ENCODE measurements at regions not wholly inside any gene's neighbourhood (a gene's known extent, or its start where the extent isn't known, plus 50 kb on each side); places are given as distances from the start of the nearest gene placed in this dataset.

DNA sequence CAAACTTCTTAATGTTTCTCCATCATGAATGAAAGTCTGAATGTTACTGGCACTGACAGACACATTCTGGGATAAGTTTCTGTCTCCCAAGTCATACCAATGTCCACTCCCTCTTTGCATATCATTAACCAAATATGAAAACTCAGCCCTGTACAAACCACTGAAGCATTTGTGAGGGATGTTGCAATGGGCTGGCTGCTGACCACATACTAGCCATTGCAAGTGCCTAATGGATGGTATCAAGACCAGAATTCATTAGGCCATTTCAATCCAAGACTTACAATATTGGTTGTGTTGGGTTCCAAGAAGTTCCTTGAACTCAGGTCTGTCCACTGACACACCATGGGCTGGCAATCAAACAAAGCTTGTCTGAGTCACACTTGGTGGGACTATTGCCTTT lies 73.8 kb downstream of the CBLN2 start:
- no peak for DNase-seq (ENCODE audit: low read depth)

DNA sequence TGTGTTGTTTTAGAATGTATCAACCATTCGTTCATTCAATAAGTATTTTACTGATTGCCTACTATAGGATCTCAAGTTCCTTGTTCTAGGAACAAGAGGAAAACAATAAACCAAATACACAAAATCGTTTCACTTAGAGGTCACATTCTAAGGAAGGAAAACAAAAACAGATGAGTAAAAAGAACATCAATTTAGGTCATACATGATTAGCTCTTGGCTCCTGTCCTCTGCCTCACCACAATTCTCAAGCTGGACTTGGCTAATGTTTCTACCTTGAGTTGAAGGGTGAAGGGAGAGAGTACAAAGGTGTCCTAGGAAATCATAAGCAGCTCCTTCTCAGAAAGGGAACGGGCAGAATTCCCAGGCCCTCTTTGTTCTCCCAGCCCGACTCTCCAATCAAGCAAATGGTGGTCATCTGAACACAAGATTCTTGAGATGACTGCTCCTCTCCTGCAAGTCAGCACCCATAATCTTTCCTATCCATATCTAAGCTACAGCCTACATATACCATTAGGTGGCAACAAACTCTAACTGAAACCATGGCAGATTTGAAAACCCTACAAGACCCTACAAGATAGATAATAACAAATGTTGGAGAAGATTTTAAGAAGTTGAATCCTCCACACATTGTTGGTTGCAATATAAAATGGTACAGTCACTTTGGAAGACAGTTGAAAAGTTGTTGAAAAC lies 76.0 kb downstream of the CBLN2 start:
- no peak for DNase-seq (ENCODE audit: low read depth)

DNA sequence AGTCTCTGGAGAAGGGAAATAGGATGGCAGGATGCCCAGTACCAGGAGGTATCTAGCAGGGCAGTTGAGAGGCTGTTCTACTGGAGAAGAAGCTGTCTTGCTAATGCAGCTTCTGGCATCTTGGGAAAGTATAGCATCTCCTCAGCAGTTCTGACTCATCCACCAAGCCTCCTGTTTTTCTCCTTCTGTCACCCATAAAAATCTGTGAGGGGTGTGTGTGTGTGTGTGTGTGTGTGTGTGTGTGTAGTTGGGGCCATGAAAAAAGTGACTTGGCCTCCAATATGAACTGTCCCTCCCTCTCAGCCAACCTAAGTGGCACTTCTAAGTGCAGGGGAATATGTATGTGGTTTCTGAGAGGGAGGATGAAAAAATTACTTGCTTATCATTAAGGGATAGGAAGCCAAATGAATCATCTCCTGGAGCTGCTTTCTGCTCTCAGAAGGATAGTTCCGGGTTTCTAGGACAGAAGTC lies 83.9 kb downstream of the CBLN2 start:
- DNase-seq (ENCODE audit: low read depth) = no peak

DNA sequence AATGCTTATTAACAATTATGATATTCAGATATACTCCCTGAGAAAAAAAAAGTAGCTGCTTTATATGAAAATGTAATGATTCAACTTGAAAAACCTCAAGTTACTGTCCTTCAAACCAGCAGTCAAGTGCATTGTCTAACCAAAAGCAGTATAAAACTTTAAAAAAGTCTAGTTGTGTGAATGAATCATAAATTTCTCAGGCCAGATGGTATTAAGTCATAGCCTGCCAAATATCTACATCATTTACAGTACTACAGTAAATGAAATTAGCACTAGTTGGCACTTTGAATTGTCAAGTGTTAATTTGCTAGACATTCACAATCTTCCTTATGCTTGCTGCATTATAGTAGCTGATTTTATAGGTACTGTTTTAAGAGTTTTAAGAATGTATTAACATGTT lies 85.9 kb downstream of the CBLN2 start:
- DNase-seq (ENCODE audit: low read depth) = no peak

DNA sequence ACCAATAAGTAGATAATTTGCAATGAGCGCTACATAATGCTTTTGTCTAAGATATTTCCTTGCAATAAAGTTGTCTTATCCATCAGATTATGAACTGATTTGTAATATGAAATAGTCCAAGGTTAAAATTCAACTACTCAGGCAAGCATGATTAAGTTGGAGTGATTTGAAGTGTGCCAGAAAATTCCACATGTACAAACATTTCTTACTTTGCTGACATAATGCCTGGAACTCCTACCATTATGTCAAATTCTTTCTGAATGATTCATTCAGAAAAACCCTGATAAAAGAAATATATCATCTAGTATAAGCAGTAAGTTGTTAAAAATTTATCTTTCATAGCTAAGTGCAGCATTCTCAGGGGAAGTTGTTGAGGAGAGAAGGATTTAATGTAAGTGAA lies 87.3 kb downstream of the CBLN2 start:
- no peak for DNase-seq (ENCODE audit: low read depth)

DNA sequence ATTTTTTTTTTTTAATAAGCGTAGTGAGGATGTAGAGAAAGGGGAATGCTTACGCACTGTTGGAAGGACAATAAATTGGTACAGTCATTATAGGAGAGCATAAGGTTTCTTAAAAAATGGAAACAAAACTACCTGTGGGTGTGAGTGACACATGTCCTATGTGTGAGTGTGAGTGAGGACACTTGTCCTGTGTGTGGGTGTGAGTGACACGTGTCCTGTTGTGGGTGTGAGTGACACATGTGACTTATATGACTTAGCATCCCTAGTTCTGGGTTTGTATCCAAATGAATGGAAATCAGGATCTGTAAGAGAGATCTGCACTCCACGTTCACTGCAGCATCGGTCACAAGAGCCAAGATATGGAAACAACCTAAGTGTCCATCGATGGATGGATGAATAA lies 91.8 kb downstream of the CBLN2 start:
- no peak for DNase-seq (ENCODE audit: low read depth)

DNA sequence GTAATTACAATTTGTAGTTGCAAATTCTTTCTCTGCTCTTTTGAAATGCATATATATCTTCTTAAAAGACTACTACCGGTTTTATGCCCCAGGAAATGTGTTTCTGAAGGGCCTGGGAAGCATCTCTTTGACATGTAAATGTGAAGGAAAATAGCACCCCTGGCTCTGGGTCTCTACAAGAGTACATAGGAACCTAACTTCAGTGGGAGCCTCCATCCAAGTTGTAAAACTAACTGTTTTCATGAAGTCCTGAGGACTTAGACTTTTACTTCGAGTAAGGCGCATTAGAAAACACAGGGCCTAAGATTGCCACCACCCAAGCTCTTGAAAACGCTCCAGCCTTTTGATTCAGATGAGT lies 99.4 kb downstream of the CBLN2 start:
- DNase-seq (ENCODE audit: low read depth) = no peak

DNA sequence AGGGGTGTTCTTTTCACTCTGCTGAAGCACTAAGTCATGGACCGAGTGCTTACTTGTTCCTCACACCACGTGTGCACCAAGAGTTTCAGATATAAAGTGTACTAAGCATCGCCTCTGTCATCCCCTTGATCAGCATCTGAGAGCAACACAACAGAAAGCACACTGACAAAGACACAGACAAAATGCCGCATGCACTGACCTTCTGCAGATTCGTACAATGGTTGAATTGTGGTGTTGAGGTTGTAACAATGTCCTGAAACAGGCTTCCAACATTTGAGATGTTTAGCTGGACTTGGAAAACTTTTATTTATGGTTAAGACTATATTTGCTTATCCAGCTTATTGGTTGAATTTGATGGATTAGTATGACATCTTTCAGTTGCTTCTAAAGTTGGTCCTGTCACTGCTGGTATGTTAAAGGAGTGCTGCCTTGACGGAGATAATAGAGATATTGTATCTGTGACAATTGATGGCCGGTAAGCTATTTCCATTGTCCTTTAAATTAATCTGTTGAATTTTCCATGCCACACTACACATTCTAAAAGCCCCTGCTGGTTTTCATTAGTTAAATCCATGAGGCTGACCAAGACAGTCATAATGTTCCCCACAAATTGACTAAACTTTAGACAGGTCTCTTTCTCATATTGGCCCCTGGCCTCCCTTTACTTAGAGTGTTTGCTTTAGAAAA lies 99.9 kb downstream of the CBLN2 start:
- DNase-seq (ENCODE audit: low read depth) = no peak

DNA sequence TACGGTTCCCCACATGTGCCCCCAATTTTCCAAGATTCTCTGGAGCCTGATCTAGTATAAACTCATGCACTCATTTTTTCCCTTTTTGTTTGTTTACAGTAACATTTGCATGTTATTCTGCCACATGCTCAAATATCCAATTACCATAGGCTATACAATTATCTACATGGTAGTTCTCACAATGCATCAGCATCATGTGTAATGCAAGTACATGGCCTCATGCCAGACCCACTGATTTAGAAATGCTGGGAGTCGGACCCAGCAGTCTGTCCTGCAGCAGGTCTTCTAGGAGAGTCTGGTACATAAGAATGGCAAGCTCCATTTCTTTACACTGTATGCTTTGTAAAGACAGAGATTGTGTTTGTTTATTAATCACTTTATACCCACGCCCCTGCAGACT lies 107.7 kb downstream of the CBLN2 start:
- no peak for DNase-seq (ENCODE audit: low read depth)

DNA sequence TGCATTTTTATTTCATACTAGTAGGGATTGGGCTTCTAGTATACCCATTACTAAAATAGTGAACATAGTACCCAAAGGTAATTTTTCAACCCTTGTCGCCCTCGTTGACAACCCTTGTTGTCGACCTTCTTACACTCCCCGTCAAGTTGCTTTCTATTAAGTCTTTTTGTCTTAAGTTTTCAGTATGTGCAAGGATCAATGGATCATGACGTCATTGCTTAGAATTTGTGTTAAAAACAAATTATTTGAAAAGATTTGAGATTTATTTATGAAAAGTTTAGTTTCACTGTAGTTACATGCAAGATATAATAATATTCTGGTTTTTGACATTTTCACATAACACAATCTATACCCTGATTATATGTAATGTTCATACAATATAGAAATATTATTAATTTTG lies 110.4 kb downstream of the CBLN2 start:
- DNase-seq (ENCODE audit: low read depth) = no peak

DNA sequence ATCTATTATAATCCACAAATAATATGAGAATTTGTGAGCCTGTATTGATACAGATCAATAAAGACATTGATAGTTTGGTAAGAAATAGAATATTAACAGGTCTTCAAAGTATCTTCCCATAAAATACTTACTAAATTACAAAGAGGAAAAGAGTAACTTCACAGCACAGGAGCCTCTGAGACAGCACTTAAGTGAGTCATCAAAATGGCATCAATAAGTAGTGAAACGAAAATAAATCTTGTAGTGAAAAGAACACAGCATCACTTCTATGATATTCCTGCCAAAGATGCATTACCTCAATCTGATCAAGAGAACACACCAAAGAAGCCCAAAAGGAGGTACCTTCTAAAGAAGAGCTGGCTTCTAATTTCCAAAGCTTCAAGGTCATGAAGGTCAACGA lies 116.4 kb downstream of the CBLN2 start:
- DNase-seq (ENCODE audit: low read depth) = no peak

DNA sequence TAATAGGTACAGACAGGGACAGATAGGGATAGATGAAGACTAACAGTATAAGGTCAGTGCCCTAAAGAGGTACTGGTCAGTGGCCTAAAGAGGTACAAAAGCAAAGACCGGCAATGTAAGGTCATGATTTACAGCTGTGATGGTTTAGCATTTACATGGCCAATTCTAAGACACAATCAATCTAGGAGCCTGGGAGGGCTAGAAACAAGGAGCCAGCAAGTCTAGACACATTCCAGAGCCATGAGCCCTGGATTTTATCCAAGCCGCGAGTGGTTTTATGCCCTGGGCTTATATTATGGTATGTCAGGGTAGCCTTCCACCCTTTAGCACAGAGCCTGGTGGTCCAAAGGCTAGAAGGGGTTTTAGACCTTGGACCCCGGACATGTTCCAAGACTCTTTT lies 124.2 kb downstream of the CBLN2 start:
- no peak for DNase-seq (ENCODE audit: low read depth)

DNA sequence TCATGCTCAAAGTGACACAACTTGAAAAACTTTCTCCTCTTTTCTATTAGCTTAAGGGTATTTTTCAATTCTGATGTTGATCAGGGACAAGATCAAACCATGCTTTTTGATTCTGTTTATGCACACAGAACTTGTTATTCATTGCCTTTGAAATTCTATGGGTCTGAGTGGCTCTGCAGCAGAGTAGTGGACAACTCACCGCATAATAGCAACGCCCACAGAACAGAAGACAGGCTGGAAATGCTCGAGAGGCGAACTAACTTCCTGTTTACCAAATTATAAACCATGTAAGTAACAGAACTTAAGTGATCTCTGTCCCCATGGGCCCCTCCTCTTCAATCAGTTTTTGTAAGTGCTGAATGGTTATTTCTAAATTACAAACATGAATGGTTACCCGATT lies 131.2 kb downstream of the CBLN2 start:
- no peak for DNase-seq (ENCODE audit: low read depth)

DNA sequence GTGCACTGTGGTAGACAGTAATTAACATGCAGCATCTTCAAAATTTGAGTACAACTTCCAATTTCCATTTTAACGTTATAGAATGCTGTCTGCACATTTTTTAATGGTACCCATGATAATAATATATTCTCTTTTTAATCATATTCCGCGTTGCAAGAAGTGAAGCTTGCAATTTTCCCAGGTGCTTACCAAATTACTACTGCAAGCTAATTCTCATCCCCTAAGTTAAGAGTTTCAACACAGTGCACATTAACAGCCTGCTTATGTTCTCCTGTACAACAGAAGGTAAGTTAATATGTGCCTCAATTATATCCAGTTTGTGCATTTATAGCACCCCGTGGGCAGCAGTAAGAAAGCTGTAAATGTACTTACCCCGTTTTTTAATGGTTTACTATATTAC lies 132.9 kb downstream of the CBLN2 start:
- DNase-seq (ENCODE audit: low read depth) = no peak

DNA sequence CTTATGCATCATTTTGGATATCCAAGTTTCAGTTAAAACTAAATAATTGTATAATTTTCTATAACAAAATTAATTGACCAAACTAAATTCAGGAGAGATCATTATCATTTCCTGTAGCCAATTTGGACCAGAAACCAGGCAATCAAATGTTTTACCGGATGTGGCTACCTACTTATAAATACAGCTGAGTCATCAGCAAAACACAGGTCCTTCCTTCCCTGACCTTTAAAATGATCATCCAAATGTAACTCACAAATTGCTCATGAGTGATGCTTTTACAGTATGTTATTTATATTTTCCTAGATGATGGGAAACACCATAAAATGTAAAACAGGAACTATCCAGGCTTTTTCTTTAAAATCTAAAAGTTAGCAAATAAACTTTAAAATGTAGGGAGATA lies 133.7 kb downstream of the CBLN2 start:
- no peak for DNase-seq (ENCODE audit: low read depth)

DNA sequence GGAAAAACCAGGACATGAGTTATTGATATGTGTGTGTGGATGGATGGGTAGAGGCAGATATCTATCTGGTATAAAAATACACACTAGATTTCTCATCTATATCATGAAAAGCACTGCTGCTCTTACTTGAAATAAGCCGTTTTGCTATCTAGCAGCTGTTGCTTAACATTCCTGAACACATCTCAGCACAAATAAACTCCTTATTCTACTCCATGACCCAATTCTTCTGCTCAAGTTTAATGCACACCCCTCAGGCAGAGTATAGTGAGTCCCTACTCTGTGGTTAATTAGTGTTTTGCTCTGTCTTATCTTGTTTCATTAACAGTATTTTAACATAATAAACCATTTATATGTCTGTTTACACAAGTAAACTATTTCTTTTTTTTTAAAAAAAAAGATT lies 134.2 kb downstream of the CBLN2 start:
- no peak for DNase-seq (ENCODE audit: low read depth)

DNA sequence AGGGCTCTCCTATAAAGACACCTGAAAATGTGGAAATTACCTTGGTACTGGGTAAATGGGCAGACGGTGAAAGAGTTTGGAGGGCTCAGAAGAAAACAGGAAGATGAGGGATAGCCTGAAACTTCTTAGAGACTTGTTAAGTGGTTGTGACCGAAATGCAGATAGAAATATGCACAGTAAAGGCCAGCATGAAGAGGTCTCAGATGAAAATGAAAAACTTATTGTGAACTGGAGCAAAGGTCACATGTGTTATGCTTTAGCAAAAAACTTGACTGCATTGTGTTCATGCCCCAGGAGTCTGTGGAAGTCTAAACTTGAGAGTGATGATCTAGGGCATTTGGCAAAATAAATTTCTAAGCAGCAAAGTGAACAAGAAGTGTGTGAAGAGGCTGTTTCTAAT lies 137.1 kb downstream of the CBLN2 start:
- no peak for DNase-seq (ENCODE audit: low read depth)

DNA sequence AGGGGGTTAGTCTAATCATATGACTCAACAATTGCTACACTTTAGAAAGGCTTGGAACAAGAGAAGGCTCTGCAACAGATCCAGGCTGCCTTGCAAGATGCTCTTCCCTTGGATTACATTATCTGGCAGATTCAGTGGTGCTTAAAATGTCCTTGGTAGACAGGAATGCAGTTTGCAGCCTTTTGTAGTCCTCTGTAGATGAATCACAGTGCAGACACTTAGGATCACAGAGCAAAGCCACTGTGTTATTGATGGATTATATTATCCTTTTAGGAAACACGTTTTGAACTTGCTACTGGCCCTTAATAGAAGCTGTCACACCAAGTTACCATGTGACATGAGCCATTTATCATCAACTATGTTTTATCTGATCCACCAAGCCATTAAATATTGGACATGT lies 152.2 kb downstream of the CBLN2 start:
- DNase-seq (ENCODE audit: low read depth) = no peak

DNA sequence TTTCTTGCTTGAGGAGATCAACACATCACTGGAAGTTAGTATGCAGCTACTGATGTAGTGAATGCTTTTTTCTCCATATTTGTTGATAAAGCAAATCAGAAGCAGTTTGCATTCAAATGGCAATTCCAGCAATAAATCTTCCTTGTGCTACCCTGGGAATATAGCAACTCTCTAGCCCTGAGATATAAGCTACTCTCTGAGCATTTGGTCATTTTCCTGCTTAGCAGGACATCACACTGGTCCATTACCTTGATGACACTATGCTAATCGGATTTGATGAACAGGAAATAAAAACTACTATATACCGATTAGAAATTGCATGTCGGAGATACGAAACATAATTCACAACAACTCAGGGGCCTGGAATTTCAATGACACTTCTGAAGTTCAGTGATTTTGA lies 152.7 kb downstream of the CBLN2 start:
- no peak for DNase-seq (ENCODE audit: low read depth)

DNA sequence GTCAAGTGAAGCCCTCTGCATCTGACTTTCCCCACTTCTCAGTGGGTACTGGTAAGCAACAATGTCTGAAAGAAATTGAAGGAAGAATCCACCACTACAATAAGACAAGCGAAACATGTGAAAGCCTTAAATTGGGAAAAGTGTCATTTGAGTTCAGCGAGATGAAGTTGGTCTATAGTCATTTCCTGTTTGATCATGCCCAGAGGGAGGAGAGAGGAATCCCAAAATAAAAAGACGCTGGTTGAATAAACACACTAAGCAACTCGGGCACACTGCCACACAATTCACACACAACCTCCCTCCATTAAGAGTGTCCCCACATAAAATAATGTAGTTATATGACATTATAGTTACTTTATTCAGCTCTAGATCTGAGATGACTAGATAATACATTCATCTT lies 166.1 kb downstream of the CBLN2 start:
- no peak for DNase-seq (ENCODE audit: low read depth)

DNA sequence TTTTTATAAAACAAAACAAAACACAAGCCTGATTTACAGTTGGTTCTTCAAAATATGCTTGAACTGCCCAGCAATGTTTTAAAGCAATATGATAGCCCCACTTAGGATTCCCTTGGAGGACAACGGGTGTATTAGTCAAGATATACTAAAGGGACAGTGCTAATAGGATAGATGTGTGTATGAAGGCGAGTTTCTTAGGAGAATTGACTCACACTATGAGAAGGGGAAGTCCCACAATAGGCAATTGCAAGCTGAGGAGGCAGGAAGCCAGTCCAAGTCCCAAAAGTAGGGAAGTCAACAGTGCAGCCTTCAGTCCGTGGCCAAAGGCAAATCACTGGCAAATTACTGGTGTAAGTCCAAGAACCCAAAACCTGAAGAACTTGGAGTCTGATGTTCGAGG lies 167.9 kb downstream of the CBLN2 start:
- no peak for DNase-seq (ENCODE audit: low read depth)

DNA sequence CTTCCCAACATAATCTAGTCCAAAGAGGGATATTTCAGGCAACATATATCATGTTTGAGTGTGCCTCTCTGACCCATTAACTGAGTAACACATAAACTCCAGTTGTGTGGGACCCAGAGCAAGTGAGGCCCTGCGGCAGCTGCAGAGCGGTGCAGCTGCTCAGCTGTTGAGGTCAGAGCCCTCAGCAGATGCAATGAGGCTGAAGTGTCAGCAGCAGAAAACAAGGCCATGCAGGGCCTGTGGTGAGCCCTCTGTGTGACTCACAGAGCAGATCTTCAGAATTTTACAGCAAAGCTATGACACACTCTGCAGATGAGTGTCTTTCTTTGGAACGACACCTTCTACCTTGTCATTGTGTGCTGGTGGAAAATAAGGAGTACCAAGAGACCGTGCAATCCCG lies 168.5 kb downstream of the CBLN2 start:
- no peak for DNase-seq (ENCODE audit: low read depth)

DNA sequence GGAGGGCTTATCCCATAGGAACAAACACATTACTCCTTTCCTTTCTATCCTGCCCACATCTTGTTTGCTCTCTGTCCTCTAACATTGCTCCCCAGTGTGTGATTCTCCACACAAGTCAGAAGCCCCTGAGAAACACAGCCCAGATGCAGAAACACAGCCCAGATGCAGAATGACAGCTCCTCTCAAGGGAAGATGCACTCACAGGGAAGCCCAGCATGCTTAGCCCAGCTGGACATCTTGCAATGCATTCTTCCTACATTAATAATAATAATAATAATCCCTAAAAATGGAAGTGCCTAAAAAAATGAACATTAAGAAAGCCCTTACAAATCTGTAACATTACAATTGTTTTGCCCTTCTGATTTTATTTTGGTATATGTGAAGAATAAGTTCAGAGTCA lies 172.1 kb downstream of the CBLN2 start:
- DNase-seq (ENCODE audit: low read depth) = no peak

DNA sequence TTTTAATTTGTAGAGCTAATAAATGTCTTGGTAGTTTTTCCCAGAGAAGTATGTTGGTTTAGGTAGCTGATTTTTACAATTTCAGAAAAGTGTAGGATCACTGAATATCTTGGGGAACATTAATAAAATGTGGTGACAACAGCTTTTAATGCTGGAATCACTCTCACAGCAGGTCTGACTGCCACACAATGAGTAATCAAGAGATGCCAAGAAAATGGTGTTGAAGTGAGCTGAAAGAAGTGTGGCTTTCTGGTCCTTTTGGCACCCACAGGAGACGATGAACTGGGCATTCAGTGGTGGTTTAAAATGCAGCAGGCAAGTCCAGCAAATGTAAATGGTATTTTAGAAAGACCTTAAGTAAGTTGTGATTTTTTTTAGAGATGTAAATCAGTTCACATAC lies 175.8 kb downstream of the CBLN2 start:
- no peak for DNase-seq (ENCODE audit: low read depth)

Data from stimulated activated CD8-positive, alpha-beta memory T cell treated with anti-CD3 and anti-CD28 coated beads, Interleukin-15, amount 100 ng/mL, for 1 hour (primary cell).